ENCODE measurements at regions not wholly inside any gene's neighbourhood (a gene's known extent, or its start where the extent isn't known, plus 50 kb on each side); places are given as distances from the start of the nearest gene placed in this dataset.

DNA sequence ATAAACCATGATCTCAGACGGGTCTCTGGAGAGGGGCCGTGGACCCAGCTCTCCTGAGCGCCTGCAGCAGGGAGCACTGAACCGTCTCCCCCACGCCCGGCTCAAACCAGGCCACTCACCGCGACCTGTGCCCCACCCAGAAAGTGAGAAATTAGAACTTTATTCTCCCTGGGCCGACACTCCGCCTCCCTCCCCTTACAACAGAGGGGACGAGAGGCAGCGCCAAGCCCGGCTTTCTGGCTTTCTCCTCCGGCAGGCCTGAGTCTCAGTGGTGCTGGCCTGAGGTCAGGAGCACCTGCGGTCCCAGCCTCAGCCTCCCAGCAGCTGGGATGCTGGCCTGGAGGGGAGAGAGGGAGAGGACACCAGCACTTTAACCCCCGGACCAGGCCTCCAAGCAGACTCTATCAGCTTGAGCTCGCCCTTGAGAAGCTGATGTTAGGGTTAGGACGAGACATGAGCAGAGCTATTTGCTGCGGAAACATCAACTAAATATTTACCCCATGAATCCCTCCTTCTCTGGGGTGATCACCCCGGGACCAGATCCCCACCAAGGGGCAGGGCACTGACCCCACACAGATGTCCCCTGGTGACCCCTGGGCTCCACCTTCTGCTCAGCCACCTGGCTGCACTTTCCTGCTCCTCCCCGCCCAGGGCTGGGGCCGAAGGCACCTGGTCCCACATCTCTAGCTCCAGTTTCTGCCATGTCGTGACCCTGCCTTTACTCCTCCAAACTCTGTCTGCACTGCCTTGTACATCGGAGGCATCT lies 856.3 kb upstream of the SALL3 start:
- TF ChIP-seq RAD21 (conservative IDR thresholded peaks at IDR 0.05) (no peak), MXI1 (conservative IDR thresholded peaks at IDR 0.05; ENCODE audit: poor library complexity, severe bottlenecking) (no peak), SMC3 (conservative IDR thresholded peaks at IDR 0.05; ENCODE audit: poor library complexity) (no peak), TAF1 (IDR thresholded peaks at IDR 0.05; ENCODE audit: low read depth) (no peak)
- no peak overlapping the region for H3K9ac ChIP-seq (ENCODE audit: low read length)
- H3K4me2 ChIP-seq (ENCODE audit: low read length), result no peak overlapping the region
- H3K79me2 ChIP-seq (replicated peaks; ENCODE audit: insufficient read depth, low read length), result no peaks in the 10 kb centered on the region
- H3K27ac ChIP-seq (ENCODE audit: low read length), result no peak overlapping the region
- no peak overlapping the region for H3K4me3 ChIP-seq (ENCODE audit: low read length)
- no peak overlapping the region for H2AFZ ChIP-seq (ENCODE audit: low read depth, low read length)
- H3K27me3 ChIP-seq (ENCODE audit: insufficient read depth, low read depth, low read length), result no peaks in the 10 kb centered on the region
- no peaks in the 10 kb centered on the region for H3K36me3 ChIP-seq (ENCODE audit: insufficient read depth, low read length)
- H3K9me2 ChIP-seq (ENCODE audit: insufficient read depth, low read length), result no peaks in the 10 kb centered on the region
- H3K9me3 ChIP-seq (ENCODE audit: low read length), result no peaks in the 10 kb centered on the region
- no peaks in the 10 kb centered on the region for H3F3A ChIP-seq (ENCODE audit: insufficient read depth, low read length, poor library complexity, severe bottlenecking)
- no peaks in the 10 kb centered on the region for H4K20me1 ChIP-seq (ENCODE audit: insufficient read depth)

DNA sequence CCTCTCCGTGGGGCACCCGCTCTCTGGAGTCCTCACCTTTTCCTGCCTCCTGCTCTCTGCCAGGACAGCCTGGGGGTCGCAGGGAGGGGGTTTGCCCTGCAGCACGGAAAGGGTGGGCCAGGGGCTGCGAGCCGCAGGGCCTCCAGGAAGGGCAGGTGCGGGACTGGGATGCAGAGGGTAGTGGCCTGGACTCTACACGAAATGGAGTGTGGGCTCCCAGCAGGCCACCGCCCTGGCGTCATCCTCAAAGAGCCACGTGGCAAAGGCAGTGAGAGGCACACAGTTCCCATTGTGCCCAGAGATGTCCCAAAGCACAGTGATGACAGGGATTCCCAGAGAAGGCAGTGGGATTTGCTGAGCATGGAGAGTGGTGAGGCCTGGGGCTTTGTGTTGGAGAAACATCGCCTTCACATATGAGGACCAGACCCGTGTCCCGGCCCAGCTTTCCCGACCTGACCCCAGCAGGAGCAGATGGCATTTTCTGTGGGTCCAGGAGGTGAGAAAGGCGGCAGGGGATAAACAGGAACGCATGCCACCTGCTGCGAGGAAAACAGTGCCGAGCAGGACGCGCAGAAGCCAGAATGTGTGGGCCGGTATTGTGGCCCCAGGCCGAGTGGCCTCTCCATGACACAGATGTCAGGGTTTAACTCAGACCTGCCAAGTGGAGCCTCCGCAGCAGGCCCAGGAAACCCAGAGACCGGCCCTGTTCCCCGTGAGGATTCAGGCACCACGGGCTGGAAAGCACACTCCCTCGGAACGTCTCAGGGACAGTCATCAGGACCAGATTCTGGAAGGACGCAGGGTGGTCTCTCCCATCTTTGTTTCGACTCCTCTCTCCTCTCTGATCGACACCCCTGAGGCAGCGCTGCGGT lies 855.5 kb upstream of the SALL3 start:
- Histone ChIP-seq H3K4me2 (ENCODE audit: low read length) (no peak overlapping the region), H3K9me3 (ENCODE audit: low read length) (no peaks in the 10 kb centered on the region), H3K9me2 (ENCODE audit: insufficient read depth, low read length) (no peaks in the 10 kb centered on the region), H3K27ac (ENCODE audit: low read length) (no peak overlapping the region), H3K36me3 (ENCODE audit: insufficient read depth, low read length) (no peaks in the 10 kb centered on the region), H4K20me1 (ENCODE audit: insufficient read depth) (no peaks in the 10 kb centered on the region), H3K9ac (ENCODE audit: low read length) (no peak overlapping the region), H3K79me2 (replicated peaks; ENCODE audit: insufficient read depth, low read length) (no peaks in the 10 kb centered on the region), H3F3A (ENCODE audit: insufficient read depth, low read length, poor library complexity, severe bottlenecking) (no peaks in the 10 kb centered on the region), H3K27me3 (ENCODE audit: insufficient read depth, low read depth, low read length) (no peaks in the 10 kb centered on the region), H2AFZ (ENCODE audit: low read depth, low read length) (no peak overlapping the region), H3K4me3 (ENCODE audit: low read length) (no peak overlapping the region)
- TF ChIP-seq RAD21 (conservative IDR thresholded peaks at IDR 0.05) (no peak), EP300 (conservative IDR thresholded peaks at IDR 0.05; ENCODE audit: poor library complexity, severe bottlenecking) (no peak), EZH2 (IDR thresholded peaks at IDR 0.05; ENCODE audit: borderline replicate concordance, insufficient read depth, low read length, poor library complexity, severe bottlenecking) (no peak), REST (IDR thresholded peaks at IDR 0.05; ENCODE audit: borderline replicate concordance) (no peak), MXI1 (conservative IDR thresholded peaks at IDR 0.05; ENCODE audit: poor library complexity, severe bottlenecking) (no peak), TAF1 (IDR thresholded peaks at IDR 0.05; ENCODE audit: low read depth) (no peak), POLR2AphosphoS5 (IDR thresholded peaks at IDR 0.05) (no peak), SMC3 (conservative IDR thresholded peaks at IDR 0.05; ENCODE audit: poor library complexity) (no peak)
- TF ChIP-seq, protein P1, sequence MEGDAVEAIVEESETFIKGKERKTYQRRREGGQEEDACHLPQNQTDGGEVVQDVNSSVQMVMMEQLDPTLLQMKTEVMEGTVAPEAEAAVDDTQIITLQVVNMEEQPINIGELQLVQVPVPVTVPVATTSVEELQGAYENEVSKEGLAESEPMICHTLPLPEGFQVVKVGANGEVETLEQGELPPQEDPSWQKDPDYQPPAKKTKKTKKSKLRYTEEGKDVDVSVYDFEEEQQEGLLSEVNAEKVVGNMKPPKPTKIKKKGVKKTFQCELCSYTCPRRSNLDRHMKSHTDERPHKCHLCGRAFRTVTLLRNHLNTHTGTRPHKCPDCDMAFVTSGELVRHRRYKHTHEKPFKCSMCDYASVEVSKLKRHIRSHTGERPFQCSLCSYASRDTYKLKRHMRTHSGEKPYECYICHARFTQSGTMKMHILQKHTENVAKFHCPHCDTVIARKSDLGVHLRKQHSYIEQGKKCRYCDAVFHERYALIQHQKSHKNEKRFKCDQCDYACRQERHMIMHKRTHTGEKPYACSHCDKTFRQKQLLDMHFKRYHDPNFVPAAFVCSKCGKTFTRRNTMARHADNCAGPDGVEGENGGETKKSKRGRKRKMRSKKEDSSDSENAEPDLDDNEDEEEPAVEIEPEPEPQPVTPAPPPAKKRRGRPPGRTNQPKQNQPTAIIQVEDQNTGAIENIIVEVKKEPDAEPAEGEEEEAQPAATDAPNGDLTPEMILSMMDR (IDR thresholded peaks at IDR 0.05; ENCODE audit: poor library complexity, severe bottlenecking), result no peak
